Endodermal cell (in vitro differentiated cells): ENCODE measurements at regions not wholly inside any gene's neighbourhood (a gene's known extent, or its start where the extent isn't known, plus 50 kb on each side); places are given as distances from the start of the nearest gene placed in this dataset.

ENCODE experiments used
- DNase-seq: peaks from one replicate; pipeline ENCODE4 v3.0.0-alpha.2; 2017
- H3K27ac ChIP-seq: 2 replicates; pipeline ENCODE4 v1.5.1; 2013; ENCODE audit warnings: mild to moderate bottlenecking, low read depth, low read length, moderate library complexity
- H3K27me3 ChIP-seq: 2 replicates; pipeline ENCODE4 v1.6.1; 2013; ENCODE audit warnings: mild to moderate bottlenecking, low read length, moderate library complexity; ENCODE audit not compliant: insufficient read depth, control insufficient read depth, poor library complexity, severe bottlenecking
- H3K36me3 ChIP-seq: 2 replicates; pipeline ENCODE4 v1.7.0; 2013; ENCODE audit warnings: mild to moderate bottlenecking, low read length, moderate library complexity; ENCODE audit not compliant: control insufficient read depth, insufficient read depth
- H3K4me1 ChIP-seq: one replicate; pipeline ENCODE4 v1.7.0; 2013; ENCODE audit warnings: low read length; ENCODE audit not compliant: control insufficient read depth, insufficient read depth
- H3K4me3 ChIP-seq: 2 replicates; pipeline ENCODE4 v1.5.1; 2013; ENCODE audit warnings: mild to moderate bottlenecking, low read length, moderate library complexity
- H3K9ac ChIP-seq: 2 replicates; pipeline ENCODE4 v1.6.1; 2013; ENCODE audit warnings: mild to moderate bottlenecking, low read length, moderate library complexity; ENCODE audit not compliant: poor library complexity, severe bottlenecking; ENCODE audit errors: extremely low read depth
- H3K9me3 ChIP-seq: 2 replicates; pipeline ENCODE4 v1.6.1; 2013; ENCODE audit warnings: mild to moderate bottlenecking, low read length, moderate library complexity; ENCODE audit not compliant: control insufficient read depth
- H3K27ac Mint-ChIP-seq: 2 replicates; pipeline ENCODE4 v1.8.0; 2020; ENCODE audit warnings: mixed read lengths
- H3K27me3 Mint-ChIP-seq: 2 replicates; pipeline ENCODE4 v1.8.0; 2021; ENCODE audit warnings: mild to moderate bottlenecking, mixed read lengths; ENCODE audit not compliant: insufficient read depth
- H3K36me3 Mint-ChIP-seq: 2 replicates; pipeline ENCODE4 v1.8.0; 2020; ENCODE audit warnings: low read depth, mixed read lengths
- H3K4me1 Mint-ChIP-seq: 2 replicates; pipeline ENCODE4 v1.8.0; 2020; ENCODE audit warnings: mixed read lengths
- H3K4me3 Mint-ChIP-seq: 2 replicates; pipeline ENCODE4 v1.8.0; 2020; ENCODE audit warnings: mild to moderate bottlenecking, moderate library complexity, mixed read lengths
- H3K9me3 Mint-ChIP-seq: 2 replicates; pipeline ENCODE4 v1.8.0; 2020; ENCODE audit warnings: mild to moderate bottlenecking, mixed read lengths
- CTCF ChIP-seq: fragments of 200-600 bp; sonication (generic); conservative IDR thresholded peaks from 2 replicates; pipeline ENCODE4 v1.5.0; 2021; ENCODE audit warnings: antibody characterized with exemption, mild to moderate bottlenecking
- WGBS, 2 experiments: methylation state at CpG; one replicate each; pipeline versions ENCODE4 v1.1.5 to v1.1.7; 2013; ENCODE audit warnings: missing lambda C conversion rate in 2 of 2, mixed read lengths in 1 of 2; ENCODE audit not compliant: insufficient coverage in 1 of 2, insufficient read length in 1 of 2; 5-methylcytosine and 5-hydroxymethylcytosine counted together

- no peak overlapping the region for H3K4me3 ChIP-seq
- peaks cover 13% of the 10 kb centered on the region for H3K4me1 Mint-ChIP-seq
- no peak overlapping the region for H3K27ac Mint-ChIP-seq
- H3K27me3 ChIP-seq = no peaks in the 10 kb centered on the region
- peaks cover 10% of the 10 kb centered on the region for H3K9me3 Mint-ChIP-seq
- DNase-seq = no peak
- no peaks in the 10 kb centered on the region for H3K36me3 ChIP-seq
- no peaks in the 10 kb centered on the region for H3K36me3 Mint-ChIP-seq
- no peak for TF ChIP-seq CTCF
- H3K9me3 ChIP-seq = no peaks in the 10 kb centered on the region
- no peak overlapping the region for H3K27ac ChIP-seq
- peaks cover 2% of the 10 kb centered on the region for H3K27me3 Mint-ChIP-seq
- H3K4me3 Mint-ChIP-seq = no peak overlapping the region
- no peaks in the 10 kb centered on the region for H3K4me1 ChIP-seq
- no peak overlapping the region for H3K9ac ChIP-seq
These were observed 450.0 kb downstream of the SPRY1 start for GRCh38 chr4:123846561-123846960.

GRCh38 chr4:123848606-123849005 lies 452.0 kb downstream of the SPRY1 start:
- no peak overlapping the region for H3K4me3 ChIP-seq
- 91% methylated on average over 1 of the region's 1 CpG; no CpG with 5 or more reads in 1 of the 2 experiments for WGBS, 2 experiments
- H3K27me3 ChIP-seq = peaks cover 9% of the 10 kb centered on the region
- H3K36me3 ChIP-seq = no peaks in the 10 kb centered on the region
- Mint-ChIP-seq H3K36me3 (no peaks in the 10 kb centered on the region), H3K4me1 (peaks cover 10% of the 10 kb centered on the region), H3K27me3 (peaks cover 12% of the 10 kb centered on the region), H3K9me3 (peaks cover 9% of the 10 kb centered on the region), H3K4me3 (no peak overlapping the region), H3K27ac (no peak overlapping the region)
- no peaks in the 10 kb centered on the region for H3K4me1 ChIP-seq
- DNase-seq = no peak
- H3K27ac ChIP-seq = no peak overlapping the region
- TF ChIP-seq CTCF = no peak
- H3K9me3 ChIP-seq = no peaks in the 10 kb centered on the region
- no peak overlapping the region for H3K9ac ChIP-seq

GRCh38 chr4:123849495-123849894 lies 452.9 kb downstream of the SPRY1 start:
- H3K27ac ChIP-seq = no peak overlapping the region
- Mint-ChIP-seq H3K36me3 (no peaks in the 10 kb centered on the region), H3K9me3 (peaks cover 3% of the 10 kb centered on the region), H3K4me3 (no peak overlapping the region), H3K4me1 (peaks cover 13% of the 10 kb centered on the region), H3K27ac (no peak overlapping the region), H3K27me3 (peaks cover 14% of the 10 kb centered on the region)
- DNase-seq = no peak
- no peak for TF ChIP-seq CTCF
- H3K4me1 ChIP-seq = no peaks in the 10 kb centered on the region
- no peak overlapping the region for H3K9ac ChIP-seq
- no peaks in the 10 kb centered on the region for H3K36me3 ChIP-seq
- H3K27me3 ChIP-seq = peaks cover 9% of the 10 kb centered on the region
- WGBS, 2 experiments = 67 to 80% methylated on average over 1 of the region's 1 CpG
- no peaks in the 10 kb centered on the region for H3K9me3 ChIP-seq
- no peak overlapping the region for H3K4me3 ChIP-seq
